Stimulated activated CD4-positive, alpha-beta T cell treated with anti-CD3 and anti-CD28 coated beads, Interleukin-4, amount 100 ng/mL, for 4 hours (primary cell): ENCODE measurements at regions not wholly inside any gene's neighbourhood (a gene's known extent, or its start where the extent isn't known, plus 50 kb on each side); places are given as distances from the start of the nearest gene placed in this dataset.
"Not testable (repeated sequence)": the region's sequence is repeated elsewhere in the genome, so short reads cannot be mapped to it uniquely, and the experiment has no call there.

ENCODE experiments used
- DNase-seq, 2 experiments: peaks; one replicate each; pipeline ENCODE4 v3.0.0-alpha.2; 2020

GRCh38 chr2:8378016-8378810, 303.6 kb upstream of the ID2 start:
- no peak for DNase-seq

DNA sequence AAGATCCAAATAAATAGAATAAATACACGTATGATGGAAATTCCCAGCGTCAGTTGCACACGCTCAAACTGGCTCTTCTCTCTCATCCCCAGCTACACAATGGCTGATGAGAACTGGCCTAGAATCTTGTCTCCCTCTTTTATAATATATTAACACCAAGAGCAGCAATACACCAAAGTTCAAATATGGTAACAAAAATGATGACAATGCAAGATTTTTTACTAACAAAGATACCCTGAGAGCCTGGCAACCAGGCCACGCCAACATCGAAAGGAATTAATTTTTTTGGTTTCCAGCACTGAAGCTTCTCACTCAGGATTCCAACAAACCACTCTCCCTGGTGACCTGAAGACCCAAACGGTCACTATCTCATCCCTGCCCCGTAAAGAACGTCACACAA, 302.7 kb upstream of the ID2 start:
- DNase-seq, result no peak

- DNase-seq, result no peak
Measured at GRCh38 chr2:8379549-8379948, 302.3 kb upstream of the ID2 start.

DNA sequence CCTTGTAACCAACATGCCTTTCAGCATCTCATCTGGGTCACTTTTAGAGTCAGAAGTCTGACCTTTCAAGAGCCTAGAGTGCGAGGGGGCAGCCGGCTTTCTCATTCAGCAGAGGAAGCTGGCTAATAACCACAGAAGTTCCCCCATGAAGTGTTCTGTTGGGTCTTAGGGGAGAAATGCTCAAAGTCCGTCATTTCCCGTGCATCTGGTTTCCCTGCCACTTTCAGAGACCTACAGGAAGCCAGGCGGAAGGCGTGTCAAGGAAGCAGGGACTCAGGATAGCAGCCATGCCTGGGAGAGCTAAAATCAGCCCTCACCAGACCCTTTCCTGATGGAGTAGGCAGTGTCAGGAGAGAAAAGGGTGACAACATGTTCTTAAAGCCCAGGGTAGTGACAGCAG, 301.8 kb upstream of the ID2 start:
- no peak for DNase-seq

GRCh38 chr2:8380566-8380965, 301.3 kb upstream of the ID2 start:
- no peak for DNase-seq

GRCh38 chr2:8382485-8382884, 299.4 kb upstream of the ID2 start:
- no peak for DNase-seq

GRCh38 chr2:8386748-8387147, 295.1 kb upstream of the ID2 start:
- not testable (repeated sequence) for DNase-seq

DNA sequence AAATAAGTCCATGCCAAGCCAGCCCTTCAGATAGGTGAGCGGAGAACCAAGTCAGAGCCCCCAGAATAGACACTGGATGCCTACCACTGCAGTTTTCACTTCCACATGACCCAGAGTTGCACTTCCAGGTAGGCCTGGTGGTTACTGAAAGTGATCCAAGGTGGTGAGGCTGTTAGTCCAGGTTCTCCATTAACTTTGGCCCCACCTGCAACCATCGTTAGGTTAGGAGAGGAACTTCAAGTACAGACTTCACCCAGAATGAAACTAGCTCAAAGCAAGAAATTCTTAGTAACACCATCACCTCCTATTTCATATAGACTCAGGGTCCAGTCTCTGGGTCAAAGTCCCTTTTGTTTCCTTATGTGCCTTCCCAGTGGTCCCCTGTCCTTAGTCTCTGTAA, 293.1 kb upstream of the ID2 start:
- no peak for DNase-seq

DNA sequence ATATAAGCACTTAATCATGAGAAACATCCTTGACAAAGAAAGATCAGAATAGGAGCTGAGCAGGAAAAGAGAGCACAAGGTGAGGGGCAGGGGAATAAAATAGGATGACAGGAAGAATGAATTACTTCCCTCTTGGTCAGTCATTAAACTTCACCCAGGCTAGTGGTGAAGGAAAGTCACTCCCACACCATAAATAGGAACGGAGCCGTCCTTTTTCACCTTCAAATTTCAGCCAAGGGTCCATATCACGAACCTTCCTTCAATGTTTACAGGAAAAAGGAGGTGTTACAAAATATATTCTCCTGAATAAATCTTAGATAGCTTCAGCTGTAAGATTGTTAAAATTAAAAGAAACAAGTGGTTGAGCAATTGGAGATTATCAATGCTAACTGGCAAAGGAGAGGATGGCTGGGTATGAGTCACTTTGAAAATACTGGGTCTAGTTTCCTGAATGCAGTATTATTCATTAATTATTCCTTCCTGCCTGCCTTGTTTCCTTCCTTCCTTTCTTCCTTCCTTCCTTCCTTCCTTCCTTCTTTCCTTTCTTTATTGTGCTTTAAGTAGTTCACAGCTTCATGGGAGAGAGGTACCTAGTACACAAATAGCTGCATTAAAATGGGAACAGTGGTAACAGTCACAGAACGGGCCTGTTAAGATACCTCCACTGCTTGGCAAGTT, 292.3 kb upstream of the ID2 start:
- DNase-seq, result no peak

GRCh38 chr2:8391126-8391525, 290.7 kb upstream of the ID2 start:
- DNase-seq, result no peak

GRCh38 chr2:8391584-8391983, 290.3 kb upstream of the ID2 start:
- no peak for DNase-seq

- no peak for DNase-seq
Measured at GRCh38 chr2:8392098-8392866, 289.6 kb upstream of the ID2 start.

- no peak for DNase-seq
Measured at GRCh38 chr2:8393506-8393905, 288.4 kb upstream of the ID2 start.

DNA sequence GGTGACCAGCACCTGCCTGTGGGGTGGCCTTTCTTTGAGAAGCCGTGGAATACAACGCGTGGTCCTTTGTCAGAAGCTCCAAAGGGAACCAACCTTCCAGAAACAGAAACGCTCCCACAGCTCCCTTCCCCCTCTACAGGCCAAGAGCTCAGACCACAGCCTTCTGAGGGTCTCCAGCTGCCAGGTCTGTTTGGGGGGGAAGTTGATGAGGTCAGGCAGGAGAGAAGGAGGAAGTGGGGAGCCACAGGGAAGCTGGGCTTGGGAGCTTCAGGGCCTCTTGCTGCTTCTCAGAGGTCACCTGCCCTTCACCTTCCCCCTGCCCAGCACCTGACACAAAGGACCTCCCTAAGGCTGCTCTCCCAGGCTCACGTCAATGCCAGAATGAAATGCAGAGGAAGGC, 287.7 kb upstream of the ID2 start:
- DNase-seq, result no peak

DNA sequence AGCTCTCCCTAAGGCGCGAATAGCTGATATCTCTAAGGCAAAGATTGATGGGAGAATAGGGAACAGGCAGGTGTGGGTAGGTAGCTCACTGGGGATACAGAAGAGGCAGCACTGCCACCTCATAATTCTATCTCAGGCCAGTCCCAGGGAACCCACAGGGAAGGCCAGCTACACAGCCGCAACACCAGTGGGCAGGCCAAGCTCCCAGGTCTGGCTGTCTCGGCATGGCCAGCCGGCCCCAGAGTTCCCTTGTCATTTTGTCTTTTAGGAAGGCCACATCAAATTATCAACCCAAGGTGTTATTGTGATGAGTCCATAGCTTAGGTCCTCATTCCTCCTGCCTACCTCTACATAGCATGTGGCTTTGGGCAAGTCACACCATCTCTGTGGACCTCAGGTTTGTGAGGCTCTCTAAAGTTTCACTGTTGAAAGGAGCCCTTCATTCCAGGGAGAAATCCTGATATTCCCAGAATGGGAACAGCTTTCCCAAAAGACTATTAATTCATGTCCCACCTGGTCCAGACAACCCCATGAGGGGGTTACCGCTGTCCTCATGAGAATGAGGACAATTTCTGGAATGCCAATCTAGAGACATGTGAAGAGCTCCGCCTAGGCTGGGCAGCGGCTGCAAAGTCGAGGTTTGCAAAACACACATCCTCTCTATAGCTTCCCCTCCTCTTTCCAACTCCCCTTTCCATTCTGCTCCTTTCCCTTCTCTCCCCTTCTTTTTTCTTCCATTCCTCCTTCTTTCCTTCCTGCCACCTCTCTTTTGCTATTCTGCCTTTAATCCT, 287.1 kb upstream of the ID2 start:
- no peak for DNase-seq

- no peak for DNase-seq
Measured at GRCh38 chr2:8395718-8396117, 286.1 kb upstream of the ID2 start.

GRCh38 chr2:8398040-8398668, 283.7 kb upstream of the ID2 start:
- no peak for DNase-seq

GRCh38 chr2:8399731-8400130, 282.1 kb upstream of the ID2 start:
- DNase-seq, result no peak

DNA sequence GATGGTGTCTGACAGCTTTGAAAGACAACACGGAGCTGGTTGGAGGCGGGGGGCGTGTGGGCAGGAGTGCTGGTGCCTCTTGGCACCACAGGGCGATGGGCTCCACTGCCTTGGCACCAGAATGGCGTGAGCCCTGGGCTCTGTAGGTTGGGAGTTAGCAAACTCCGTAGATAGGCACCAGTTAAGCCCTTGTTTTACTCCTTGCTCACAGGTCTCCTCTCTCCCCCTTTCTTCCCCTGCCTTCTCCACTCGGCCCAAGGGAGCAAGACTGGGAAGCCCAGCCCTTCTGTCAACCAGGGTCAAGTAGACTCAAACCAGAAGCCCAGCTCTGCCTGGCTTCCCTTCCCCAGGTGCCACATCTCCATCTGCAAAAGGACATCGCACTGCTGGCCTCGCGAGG, 281.7 kb upstream of the ID2 start:
- no peak for DNase-seq

DNA sequence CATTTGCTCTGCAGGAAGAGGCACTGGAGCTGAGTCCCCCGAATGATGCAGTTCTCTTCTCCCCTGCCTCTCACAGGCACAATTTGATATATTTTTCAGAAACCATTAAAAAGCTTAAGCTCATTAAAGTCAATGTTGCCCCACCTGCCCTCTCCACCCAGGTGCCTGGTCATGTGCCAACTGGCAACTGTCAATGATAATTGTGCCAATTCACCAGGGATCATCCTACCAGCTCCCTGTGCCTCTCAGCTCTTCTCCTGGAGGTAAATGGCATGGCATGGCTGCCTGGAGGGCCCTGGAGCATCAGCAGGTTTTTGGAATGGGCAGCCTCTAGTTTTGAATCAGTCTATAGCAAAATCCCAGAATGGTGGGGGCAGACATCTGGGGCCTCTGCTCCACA, 279.6 kb upstream of the ID2 start:
- no peak for DNase-seq

DNA sequence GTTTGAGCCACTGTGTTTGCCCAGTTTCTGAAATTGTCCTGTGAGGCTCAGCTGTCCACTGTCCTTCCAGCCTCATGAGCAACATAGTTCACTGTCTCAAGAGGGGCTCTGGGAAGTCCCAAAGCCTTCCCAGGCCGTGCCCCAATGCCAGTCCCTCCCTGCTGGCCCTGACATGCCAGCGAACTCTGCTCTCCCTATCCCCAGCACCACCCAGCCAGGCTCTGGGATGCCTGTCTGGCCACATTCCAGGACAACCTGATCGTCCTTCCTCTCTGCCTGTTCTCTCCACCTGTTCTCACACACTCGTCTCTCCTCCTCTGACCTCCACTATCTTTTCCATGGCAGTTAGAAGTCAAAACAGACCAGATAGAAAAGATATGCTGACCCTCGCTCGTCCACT, 278.0 kb upstream of the ID2 start:
- no peak for DNase-seq

- no peak for DNase-seq
Measured at GRCh38 chr2:8405334-8405733, 276.5 kb upstream of the ID2 start.

- DNase-seq, result no peak
Measured at GRCh38 chr2:8406271-8406670, 275.6 kb upstream of the ID2 start.
